Smooth muscle cell (in vitro differentiated cells): ENCODE measurements at regions not wholly inside any gene's neighbourhood (a gene's known extent, or its start where the extent isn't known, plus 50 kb on each side); places are given as distances from the start of the nearest gene placed in this dataset.

Source experiments
- DNase-seq: peaks from one replicate; lab custom pipeline; 2025; ENCODE audit not compliant: unreplicated experiment; lab: John Stamatoyannopoulos, UW
- H2AFZ ChIP-seq: fragments of 200-600 bp; sonication (generic); 2 replicates; pipeline ENCODE4 v1.6.0; 2016; ENCODE audit warnings: antibody characterized with exemption, low read depth, mild to moderate bottlenecking
- H3F3A ChIP-seq: fragments of 200-600 bp; sonication (generic); 2 replicates; pipeline ENCODE4 v1.6.0; 2017; ENCODE audit warnings: antibody characterized with exemption, low read depth
- H3K27ac ChIP-seq: fragments of 200-600 bp; sonication (generic); 2 replicates; pipeline ENCODE4 v1.5.1; 2016; ENCODE audit warnings: low read depth, mild to moderate bottlenecking
- H3K27me3 ChIP-seq: fragments of 200-600 bp; sonication (generic); 2 replicates; pipeline ENCODE4 v1.6.1; 2016; ENCODE audit warnings: low read depth, mild to moderate bottlenecking
- H3K36me3 ChIP-seq: fragments of 200-600 bp; sonication (generic); 2 replicates; pipeline ENCODE4 v1.5.1; 2016; ENCODE audit warnings: low read depth
- H3K4me1 ChIP-seq: fragments of 200-600 bp; sonication (generic); 2 replicates; pipeline ENCODE4 v1.5.1; 2016; ENCODE audit warnings: low read depth
- H3K4me2 ChIP-seq: fragments of 200-600 bp; sonication (generic); 2 replicates; pipeline ENCODE4 v1.6.0; 2016; ENCODE audit warnings: mild to moderate bottlenecking
- H3K4me3 ChIP-seq: fragments of 200-600 bp; sonication (generic); 2 replicates; pipeline ENCODE4 v1.5.1; 2016; ENCODE audit warnings: mild to moderate bottlenecking
- H3K79me2 ChIP-seq: fragments of 200-600 bp; sonication (generic); 2 replicates; pipeline ENCODE4 v1.6.0; 2016; ENCODE audit warnings: low read depth, mild to moderate bottlenecking
- H3K9ac ChIP-seq: fragments of 200-600 bp; sonication (generic); 2 replicates; pipeline ENCODE4 v1.6.0; 2016; ENCODE audit warnings: low read depth
- H3K9me3 ChIP-seq: fragments of 200-600 bp; sonication (generic); replicated peaks from 2 replicates; pipeline ENCODE4 v1.5.1; 2016; ENCODE audit warnings: low read depth
- H4K20me1 ChIP-seq: fragments of 200-600 bp; sonication (generic); 2 replicates; pipeline ENCODE4 v1.6.0; 2016; ENCODE audit warnings: low read depth
- WGBS: methylation state at CpG from one replicate; pipeline ENCODE4 v1.1.7; 2016; ENCODE audit warnings: low lambda C conversion rate; 5-methylcytosine and 5-hydroxymethylcytosine counted together
- TF ChIP-seq, protein P1 (sequence below): fragments of 200-600 bp; sonication (generic); IDR thresholded peaks from 2 replicates; pipeline ENCODE4 v1.5.1; 2017; ENCODE audit warnings: borderline replicate concordance, mild to moderate bottlenecking, antibody characterized with exemption; ENCODE audit not compliant: insufficient read depth, poor library complexity, severe bottlenecking

DNA sequence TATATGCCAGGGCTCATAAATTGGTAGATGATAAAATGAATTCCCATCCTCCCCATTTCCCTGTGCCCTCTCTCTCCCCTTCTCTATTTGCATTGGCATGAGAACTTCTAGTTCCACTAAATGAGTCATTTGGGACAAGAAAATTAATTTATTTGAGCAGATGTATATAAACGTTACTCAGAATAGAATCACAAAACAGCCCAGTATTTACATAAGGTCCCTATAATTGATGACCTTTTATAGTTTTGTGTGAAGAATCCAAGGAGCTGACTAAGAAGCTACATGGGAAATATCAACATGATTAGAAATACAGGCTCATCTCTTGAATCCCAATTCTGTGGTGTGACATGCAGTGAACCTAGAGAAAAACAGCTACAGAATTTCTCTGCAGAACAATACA is 617.7 kb upstream of the NR2F2 start:
- WGBS, result 85% methylated on average over 1 of the region's 1 CpG
- H3K4me3 ChIP-seq, result no peak overlapping the region
- no peak for DNase-seq
- no peaks in the 10 kb centered on the region for H3K9me3 ChIP-seq
- no peak overlapping the region for H3K4me2 ChIP-seq
- peaks cover 5% of the 10 kb centered on the region for H3F3A ChIP-seq
- no peaks in the 10 kb centered on the region for H3K36me3 ChIP-seq
- no peaks in the 10 kb centered on the region for H3K27me3 ChIP-seq
- H3K79me2 ChIP-seq, result no peaks in the 10 kb centered on the region
- H3K9ac ChIP-seq, result no peak overlapping the region
- H3K27ac ChIP-seq, result no peak overlapping the region
- H3K4me1 ChIP-seq, result peaks cover 9% of the 10 kb centered on the region
- no peaks in the 10 kb centered on the region for H4K20me1 ChIP-seq
- TF ChIP-seq, protein P1, sequence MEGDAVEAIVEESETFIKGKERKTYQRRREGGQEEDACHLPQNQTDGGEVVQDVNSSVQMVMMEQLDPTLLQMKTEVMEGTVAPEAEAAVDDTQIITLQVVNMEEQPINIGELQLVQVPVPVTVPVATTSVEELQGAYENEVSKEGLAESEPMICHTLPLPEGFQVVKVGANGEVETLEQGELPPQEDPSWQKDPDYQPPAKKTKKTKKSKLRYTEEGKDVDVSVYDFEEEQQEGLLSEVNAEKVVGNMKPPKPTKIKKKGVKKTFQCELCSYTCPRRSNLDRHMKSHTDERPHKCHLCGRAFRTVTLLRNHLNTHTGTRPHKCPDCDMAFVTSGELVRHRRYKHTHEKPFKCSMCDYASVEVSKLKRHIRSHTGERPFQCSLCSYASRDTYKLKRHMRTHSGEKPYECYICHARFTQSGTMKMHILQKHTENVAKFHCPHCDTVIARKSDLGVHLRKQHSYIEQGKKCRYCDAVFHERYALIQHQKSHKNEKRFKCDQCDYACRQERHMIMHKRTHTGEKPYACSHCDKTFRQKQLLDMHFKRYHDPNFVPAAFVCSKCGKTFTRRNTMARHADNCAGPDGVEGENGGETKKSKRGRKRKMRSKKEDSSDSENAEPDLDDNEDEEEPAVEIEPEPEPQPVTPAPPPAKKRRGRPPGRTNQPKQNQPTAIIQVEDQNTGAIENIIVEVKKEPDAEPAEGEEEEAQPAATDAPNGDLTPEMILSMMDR, result no peak
- no peak overlapping the region for H2AFZ ChIP-seq

DNA sequence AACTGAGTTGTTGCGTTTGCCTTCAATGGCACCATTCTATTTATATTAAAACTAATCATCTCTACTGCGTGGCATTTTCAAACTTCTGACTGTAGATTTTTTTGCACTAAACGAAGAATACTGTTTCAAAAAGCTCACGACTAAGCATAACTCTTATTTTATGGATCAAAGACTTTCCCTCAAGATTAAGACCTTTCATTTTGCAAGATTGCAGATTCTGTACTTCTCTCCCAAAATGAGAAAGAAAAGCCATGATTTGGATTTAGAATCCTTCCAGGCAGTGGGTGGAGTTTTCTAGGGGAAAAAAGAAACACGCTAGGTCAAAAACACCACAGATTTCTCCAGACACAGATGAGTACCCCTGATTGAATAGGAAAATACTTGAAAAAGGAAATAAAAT is 617.2 kb upstream of the NR2F2 start:
- TF ChIP-seq, protein P1, result no peak
- Histone ChIP-seq H4K20me1 (no peaks in the 10 kb centered on the region), H3K9ac (no peak overlapping the region), H3K4me2 (no peak overlapping the region), H3K27ac (no peak overlapping the region), H3K4me1 (peaks cover 9% of the 10 kb centered on the region), H3K27me3 (no peaks in the 10 kb centered on the region), H2AFZ (no peak overlapping the region), H3K9me3 (no peaks in the 10 kb centered on the region), H3F3A (peaks cover 5% of the 10 kb centered on the region), H3K4me3 (no peak overlapping the region), H3K36me3 (no peaks in the 10 kb centered on the region), H3K79me2 (no peaks in the 10 kb centered on the region)
- WGBS, result 76% methylated on average over 5 of the region's 5 CpGs
- no peak for DNase-seq

DNA sequence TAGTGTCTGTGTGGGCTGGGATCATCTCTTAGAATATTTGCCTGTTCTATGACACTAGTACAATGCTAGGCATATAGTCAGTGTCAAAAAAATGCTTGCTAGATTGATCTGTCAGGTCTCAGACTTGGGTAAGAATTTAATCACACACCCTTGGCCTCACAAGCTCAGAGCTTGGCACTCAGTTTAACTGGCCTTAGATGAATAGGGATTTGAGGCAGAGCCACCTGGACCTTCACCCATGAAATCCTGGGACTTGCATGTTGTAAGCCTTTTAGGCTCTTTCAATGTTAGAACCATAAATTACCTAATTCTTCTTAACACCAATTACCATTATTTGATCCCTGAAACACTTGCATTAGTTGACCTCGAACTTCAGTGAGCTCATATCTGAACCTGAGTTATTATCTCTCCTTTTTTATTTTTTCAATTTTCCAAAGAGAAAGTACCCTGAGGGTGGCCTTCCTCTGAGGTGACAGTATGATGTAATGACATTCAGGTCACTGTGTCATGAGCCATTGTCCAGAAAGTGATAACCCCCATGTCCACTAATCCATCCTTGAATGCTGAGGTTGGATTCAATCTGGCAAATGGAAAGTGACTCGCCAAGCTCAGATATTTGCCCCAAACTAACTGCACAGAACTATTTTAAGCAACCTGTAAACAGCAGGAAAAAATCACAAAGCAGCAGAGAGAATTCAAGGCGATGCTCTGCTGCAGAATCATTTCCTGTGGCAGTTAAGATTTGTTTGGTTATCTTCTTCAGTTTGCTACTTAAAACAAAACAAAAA is 615.2 kb upstream of the NR2F2 start:
- Histone ChIP-seq H3K79me2 (no peaks in the 10 kb centered on the region), H3K9me3 (no peaks in the 10 kb centered on the region), H3K27me3 (no peaks in the 10 kb centered on the region), H3K27ac (no peak overlapping the region), H3K4me2 (no peak overlapping the region), H3K36me3 (no peaks in the 10 kb centered on the region), H4K20me1 (no peaks in the 10 kb centered on the region), H3K4me1 (peaks cover 9% of the 10 kb centered on the region), H3K9ac (no peak overlapping the region), H2AFZ (no peak overlapping the region), H3F3A (peaks cover 5% of the 10 kb centered on the region), H3K4me3 (no peak overlapping the region)
- 67% methylated on average over 3 of the region's 3 CpGs for WGBS
- no peak for DNase-seq
- TF ChIP-seq, protein P1, result no peak
